SK-N-SH (cell line): ENCODE measurements at regions not wholly inside any gene's neighbourhood (a gene's known extent, or its start where the extent isn't known, plus 50 kb on each side); places are given as distances from the start of the nearest gene placed in this dataset.

Source experiments
- CTCF ChIA-PET: fragments of 300-600, 350-600 bp; formaldehyde crosslinking; extraction: SDS; loops from one replicate; lab custom pipeline; 2021; lab: Yijun Ruan, JAX
- POLR2A ChIA-PET: fragments of 350-600 bp; sonication (Branson Sonifier 250); formaldehyde crosslinking; extraction: SDS; loops from one replicate; lab custom pipeline; 2020; ENCODE audit warnings: antibody characterized with exemption, inconsistent platforms; lab: Yijun Ruan, JAX
- DNase-seq: peaks from one replicate; pipeline ENCODE4 v3.0.0; 2012
- H2AFZ ChIP-seq: fragments of 200-600 bp; sonication (generic); 2 replicates; pipeline ENCODE4 v1.8.1; 2016; ENCODE audit warnings: antibody characterized with exemption, mild to moderate bottlenecking, low read depth
- H3F3A ChIP-seq: fragments of 200-600 bp; sonication (generic); replicated peaks from 2 replicates; pipeline ENCODE3; 2016; ENCODE audit warnings: antibody characterized with exemption, mild to moderate bottlenecking; ENCODE audit not compliant: insufficient read depth
- H3K27ac ChIP-seq, 2 experiments: fragments of 200-500 bp in 1 of 2; fragments of 200-600 bp in 1 of 2; sonication (Bioruptor generic) in 1 of 2; sonication (generic), shearing (Covaris generic) in 1 of 2; 2 replicates each; pipeline versions ENCODE4 v1.5.1 to v1.6.1; 2014 to 2016; ENCODE audit warnings: low read depth in 2 of 2, inconsistent platforms in 1 of 2, low read length in 1 of 2, mild to moderate bottlenecking in 1 of 2, mixed read lengths in 1 of 2
- H3K27me3 ChIP-seq: fragments of 200-600 bp; sonication (generic), shearing (Covaris generic); 2 replicates; pipeline ENCODE4 v1.6.1; 2016; ENCODE audit warnings: mixed run types; ENCODE audit not compliant: insufficient read depth
- H3K36me3 ChIP-seq, 2 experiments: fragments of 200-500 bp in 1 of 2; fragments of 200-600 bp in 1 of 2; sonication (Bioruptor generic) in 1 of 2; sonication (generic) in 1 of 2; replicated peaks in 1 of 2; 2 replicates each; pipeline versions ENCODE3 to v1.5.1; 2014 to 2016; ENCODE audit warnings: low read length in 1 of 2, mild to moderate bottlenecking in 1 of 2; ENCODE audit not compliant: insufficient read depth in 2 of 2, control insufficient read depth in 1 of 2
- H3K4me1 ChIP-seq, 2 experiments: fragments of 200-500 bp in 1 of 2; fragments of 200-600 bp in 1 of 2; sonication (Bioruptor generic) in 1 of 2; sonication (generic), shearing (Covaris generic) in 1 of 2; 2 replicates each; pipeline versions ENCODE4 v1.5.1 to v1.6.1; 2014 to 2016; ENCODE audit warnings: low read depth in 1 of 2, low read length in 1 of 2, mixed run types in 1 of 2; ENCODE audit not compliant: insufficient read depth in 2 of 2, control insufficient read depth in 1 of 2
- H3K4me2 ChIP-seq: fragments of 200-600 bp; sonication (generic), shearing (Covaris generic); 2 replicates; pipeline ENCODE4 v1.6.1; 2017; ENCODE audit warnings: mixed run types
- H3K4me3 ChIP-seq, 2 experiments: fragments of 200-500 bp in 1 of 2; fragments of 200-600 bp in 1 of 2; sonication (Bioruptor generic) in 1 of 2; sonication (generic), shearing (Covaris generic) in 1 of 2; 2 replicates each; pipeline versions ENCODE4 v1.5.1 to v1.8.1; 2014 to 2016; ENCODE audit warnings: low read depth in 2 of 2, inconsistent platforms in 1 of 2, low read length in 1 of 2, mild to moderate bottlenecking in 1 of 2, mixed read lengths in 1 of 2, moderate library complexity in 1 of 2
- H3K79me2 ChIP-seq: fragments of 200-600 bp; sonication (generic); 2 replicates; pipeline ENCODE4 v1.8.1; 2017; ENCODE audit warnings: mild to moderate bottlenecking; ENCODE audit not compliant: insufficient read depth
- H3K9ac ChIP-seq: fragments of 200-600 bp; sonication (generic); 2 replicates; pipeline ENCODE4 v1.6.1; 2017; ENCODE audit warnings: mixed run types
- H3K9me2 ChIP-seq: fragments of 200-600 bp; sonication (generic); 2 replicates; pipeline ENCODE4 v1.6.1; 2017; ENCODE audit warnings: mixed run types
- H3K9me3 ChIP-seq: fragments of 200-600 bp; sonication (generic); 2 replicates; pipeline ENCODE4 v1.6.1; 2017; ENCODE audit warnings: mixed run types, mild to moderate bottlenecking, moderate library complexity
- H4K20me1 ChIP-seq: fragments of 200-600 bp; sonication (generic); 2 replicates; pipeline ENCODE4 v1.6.1; 2017; ENCODE audit warnings: mild to moderate bottlenecking, mixed run types; ENCODE audit not compliant: insufficient read depth
- ELF1 ChIP-seq: IDR thresholded peaks from 2 replicates; pipeline ENCODE4 v1.4.0; 2012
- EZH2phosphoT487 ChIP-seq: fragments of 200-600 bp; sonication (generic); IDR thresholded peaks from 2 replicates; pipeline ENCODE4 v1.6.1; 2017; ENCODE audit warnings: low read depth, mixed run types, mild to moderate bottlenecking, antibody characterized with exemption, moderate library complexity, borderline replicate concordance
- FOSL2 ChIP-seq: IDR thresholded peaks from 2 replicates; pipeline ENCODE4 v1.4.0; 2012; ENCODE audit warnings: low read depth, mild to moderate bottlenecking, moderate library complexity, borderline replicate concordance
- FOXJ3 ChIP-seq: sonication (generic); formaldehyde crosslinking; IDR thresholded peaks from 2 replicates; pipeline ENCODE4 v1.5.1; 2020; ENCODE audit warnings: mild to moderate bottlenecking, missing genetic modification reagents
- FOXM1 ChIP-seq: IDR thresholded peaks from 2 replicates; pipeline ENCODE4 v1.4.0; 2012; ENCODE audit warnings: low read depth, mild to moderate bottlenecking
- GATA2 ChIP-seq: sonication (generic); formaldehyde crosslinking; IDR thresholded peaks from 2 replicates; pipeline ENCODE4 v1.5.0; 2020; ENCODE audit warnings: mild to moderate bottlenecking, missing genetic modification reagents
- IRF3 ChIP-seq: fragments of 150-350 bp; IDR thresholded peaks from 2 replicates; pipeline ENCODE4 v1.6.1; 2016; ENCODE audit warnings: mild to moderate bottlenecking, low read depth, low read length
- NFIC ChIP-seq: IDR thresholded peaks from 2 replicates; pipeline ENCODE4 v1.4.0; 2012; ENCODE audit warnings: borderline replicate concordance
- RAD21 ChIP-seq: IDR thresholded peaks from 2 replicates; pipeline ENCODE4 v1.6.1; 2012; ENCODE audit warnings: mild to moderate bottlenecking, low read length
- RFX5 ChIP-seq: IDR thresholded peaks from 2 replicates; pipeline ENCODE4 v1.6.1; 2012; ENCODE audit warnings: mild to moderate bottlenecking, improper control_type of control experiment, low read length
- RXRA ChIP-seq: IDR thresholded peaks from 2 replicates; pipeline ENCODE4 v1.4.0; 2012; ENCODE audit warnings: low read depth, mild to moderate bottlenecking, borderline replicate concordance
- SIN3A ChIP-seq: IDR thresholded peaks from 2 replicates; pipeline ENCODE4 v1.6.1; 2012; ENCODE audit warnings: low read depth, mild to moderate bottlenecking, low read length, moderate library complexity, borderline replicate concordance
- TCF12 ChIP-seq: IDR thresholded peaks from 2 replicates; pipeline ENCODE4 v1.4.0; 2012
- TEAD4 ChIP-seq: IDR thresholded peaks from 2 replicates; pipeline ENCODE4 v1.4.0; 2012; ENCODE audit warnings: mild to moderate bottlenecking, borderline replicate concordance; ENCODE audit not compliant: insufficient read depth
- YY1 ChIP-seq: IDR thresholded peaks from 2 replicates; pipeline ENCODE4 v1.4.0; 2012; ENCODE audit warnings: low read depth, mild to moderate bottlenecking
- WGBS: methylation state at CpG from one replicate; pipeline ENCODE4 v1.1.6; 2017; ENCODE audit warnings: low lambda C conversion rate; 5-methylcytosine and 5-hydroxymethylcytosine counted together
- TF ChIP-seq, protein P1 (sequence below): IDR thresholded peaks from 2 replicates; pipeline ENCODE4 v1.4.0; 2012; ENCODE audit warnings: low read depth, borderline replicate concordance
- TF ChIP-seq, protein P2 (sequence below): IDR thresholded peaks from 2 replicates; pipeline ENCODE4 v1.6.1; 2012; ENCODE audit warnings: mild to moderate bottlenecking, low read depth, low read length, moderate library complexity
- TF ChIP-seq, protein P3 (sequence below): IDR thresholded peaks from 2 replicates; pipeline ENCODE4; 2012

DNA sequence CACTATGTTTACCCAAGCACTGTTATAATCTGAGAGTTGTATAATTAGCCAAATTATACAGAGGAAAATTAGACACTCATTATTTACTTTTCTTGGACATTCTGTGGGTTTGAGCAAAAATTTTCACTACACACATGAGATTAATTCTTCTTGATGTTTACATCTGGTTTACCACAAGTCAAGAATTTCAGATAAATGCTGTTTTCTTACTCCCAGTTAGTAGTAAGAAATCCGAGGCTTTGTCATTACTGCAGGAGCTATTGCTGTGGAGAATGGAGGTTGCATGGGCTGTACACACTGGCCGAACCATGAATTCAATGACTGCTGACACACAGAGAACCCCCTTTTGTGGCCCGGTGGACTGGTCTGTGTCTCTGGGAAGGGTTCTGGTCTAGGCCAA lies 207.7 kb upstream of the CFAP20DC start:
- Histone ChIP-seq H2AFZ (no peak overlapping the region), H4K20me1 (no peaks in the 10 kb centered on the region), H3K9ac (no peak overlapping the region), H3K27ac (no peak overlapping the region)
- 48% methylated on average over 3 of the region's 3 CpGs for WGBS
- CTCF ChIA-PET, result interaction anchor here (0.6 to 0.9 kb wide), 2 partner anchors 9 to 11 kb away, joined by 3 read pairs; no protein-coding TSS in a partner anchor
- TF ChIP-seq IRF3 (no peak), ELF1 (no peak), TCF12 (no peak), RXRA (no peak), TEAD4 (no peak)
- TF ChIP-seq, protein P1, sequence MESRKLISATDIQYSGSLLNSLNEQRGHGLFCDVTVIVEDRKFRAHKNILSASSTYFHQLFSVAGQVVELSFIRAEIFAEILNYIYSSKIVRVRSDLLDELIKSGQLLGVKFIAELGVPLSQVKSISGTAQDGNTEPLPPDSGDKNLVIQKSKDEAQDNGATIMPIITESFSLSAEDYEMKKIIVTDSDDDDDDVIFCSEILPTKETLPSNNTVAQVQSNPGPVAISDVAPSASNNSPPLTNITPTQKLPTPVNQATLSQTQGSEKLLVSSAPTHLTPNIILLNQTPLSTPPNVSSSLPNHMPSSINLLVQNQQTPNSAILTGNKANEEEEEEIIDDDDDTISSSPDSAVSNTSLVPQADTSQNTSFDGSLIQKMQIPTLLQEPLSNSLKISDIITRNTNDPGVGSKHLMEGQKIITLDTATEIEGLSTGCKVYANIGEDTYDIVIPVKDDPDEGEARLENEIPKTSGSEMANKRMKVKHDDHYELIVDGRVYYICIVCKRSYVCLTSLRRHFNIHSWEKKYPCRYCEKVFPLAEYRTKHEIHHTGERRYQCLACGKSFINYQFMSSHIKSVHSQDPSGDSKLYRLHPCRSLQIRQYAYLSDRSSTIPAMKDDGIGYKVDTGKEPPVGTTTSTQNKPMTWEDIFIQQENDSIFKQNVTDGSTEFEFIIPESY, result no peak
- TF ChIP-seq, protein P2, sequence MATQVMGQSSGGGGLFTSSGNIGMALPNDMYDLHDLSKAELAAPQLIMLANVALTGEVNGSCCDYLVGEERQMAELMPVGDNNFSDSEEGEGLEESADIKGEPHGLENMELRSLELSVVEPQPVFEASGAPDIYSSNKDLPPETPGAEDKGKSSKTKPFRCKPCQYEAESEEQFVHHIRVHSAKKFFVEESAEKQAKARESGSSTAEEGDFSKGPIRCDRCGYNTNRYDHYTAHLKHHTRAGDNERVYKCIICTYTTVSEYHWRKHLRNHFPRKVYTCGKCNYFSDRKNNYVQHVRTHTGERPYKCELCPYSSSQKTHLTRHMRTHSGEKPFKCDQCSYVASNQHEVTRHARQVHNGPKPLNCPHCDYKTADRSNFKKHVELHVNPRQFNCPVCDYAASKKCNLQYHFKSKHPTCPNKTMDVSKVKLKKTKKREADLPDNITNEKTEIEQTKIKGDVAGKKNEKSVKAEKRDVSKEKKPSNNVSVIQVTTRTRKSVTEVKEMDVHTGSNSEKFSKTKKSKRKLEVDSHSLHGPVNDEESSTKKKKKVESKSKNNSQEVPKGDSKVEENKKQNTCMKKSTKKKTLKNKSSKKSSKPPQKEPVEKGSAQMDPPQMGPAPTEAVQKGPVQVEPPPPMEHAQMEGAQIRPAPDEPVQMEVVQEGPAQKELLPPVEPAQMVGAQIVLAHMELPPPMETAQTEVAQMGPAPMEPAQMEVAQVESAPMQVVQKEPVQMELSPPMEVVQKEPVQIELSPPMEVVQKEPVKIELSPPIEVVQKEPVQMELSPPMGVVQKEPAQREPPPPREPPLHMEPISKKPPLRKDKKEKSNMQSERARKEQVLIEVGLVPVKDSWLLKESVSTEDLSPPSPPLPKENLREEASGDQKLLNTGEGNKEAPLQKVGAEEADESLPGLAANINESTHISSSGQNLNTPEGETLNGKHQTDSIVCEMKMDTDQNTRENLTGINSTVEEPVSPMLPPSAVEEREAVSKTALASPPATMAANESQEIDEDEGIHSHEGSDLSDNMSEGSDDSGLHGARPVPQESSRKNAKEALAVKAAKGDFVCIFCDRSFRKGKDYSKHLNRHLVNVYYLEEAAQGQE, result no peak
- TF ChIP-seq, all 33 proteins: peak for 0
- H3K9me2 ChIP-seq, result no peaks in the 10 kb centered on the region
- H3F3A ChIP-seq, result no peaks in the 10 kb centered on the region
- no peak for DNase-seq
- no peak overlapping the region for H3K4me3 ChIP-seq
- H3K9me3 ChIP-seq, result no peaks in the 10 kb centered on the region
- no peaks in the 10 kb centered on the region for H3K36me3 ChIP-seq
- POLR2A ChIA-PET, result no interaction called here
- H3K4me1 ChIP-seq, result no peaks in the 10 kb centered on the region
- H3K27me3 ChIP-seq, result no peaks in the 10 kb centered on the region
- H3K4me2 ChIP-seq, result no peak overlapping the region
- no peaks in the 10 kb centered on the region for H3K79me2 ChIP-seq

- Histone ChIP-seq H2AFZ (no peak overlapping the region), H4K20me1 (no peaks in the 10 kb centered on the region), H3K27me3 (no peaks in the 10 kb centered on the region), H3K9me3 (no peaks in the 10 kb centered on the region), H3K79me2 (no peaks in the 10 kb centered on the region), H3F3A (no peaks in the 10 kb centered on the region), H3K9ac (no peak overlapping the region), H3K27ac (no peak overlapping the region), H3K36me3 (no peaks in the 10 kb centered on the region), H3K4me2 (no peak overlapping the region), H3K4me1 (no peaks in the 10 kb centered on the region), H3K9me2 (no peaks in the 10 kb centered on the region), H3K4me3 (no peak overlapping the region)
- 100% methylated on average over 1 of the region's 1 CpG for WGBS
- CTCF ChIA-PET, result no interaction called here
- POLR2A ChIA-PET, result no interaction called here
- no peak for DNase-seq
- TF ChIP-seq RFX5, result no peak
- TF ChIP-seq YY1, result no peak
- no peak for TF ChIP-seq FOSL2
- no peak for TF ChIP-seq FOXJ3 (CRISPR knock-in tag)
- TF ChIP-seq SIN3A, result no peak
- no peak for TF ChIP-seq FOXM1
- TF ChIP-seq RAD21, result no peak
- TF ChIP-seq EZH2phosphoT487, result no peak
- TF ChIP-seq NFIC, result no peak
- TF ChIP-seq GATA2, result no peak
- no peak for TF ChIP-seq TCF12
- no peak for TF ChIP-seq ELF1
- TF ChIP-seq, protein P3, sequence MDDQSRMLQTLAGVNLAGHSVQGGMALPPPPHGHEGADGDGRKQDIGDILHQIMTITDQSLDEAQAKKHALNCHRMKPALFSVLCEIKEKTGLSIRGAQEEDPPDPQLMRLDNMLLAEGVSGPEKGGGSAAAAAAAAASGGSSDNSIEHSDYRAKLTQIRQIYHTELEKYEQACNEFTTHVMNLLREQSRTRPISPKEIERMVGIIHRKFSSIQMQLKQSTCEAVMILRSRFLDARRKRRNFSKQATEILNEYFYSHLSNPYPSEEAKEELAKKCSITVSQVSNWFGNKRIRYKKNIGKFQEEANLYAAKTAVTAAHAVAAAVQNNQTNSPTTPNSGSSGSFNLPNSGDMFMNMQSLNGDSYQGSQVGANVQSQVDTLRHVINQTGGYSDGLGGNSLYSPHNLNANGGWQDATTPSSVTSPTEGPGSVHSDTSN, result no peak
Observed at GRCh38 chr3:59256230-59256629, 206.4 kb upstream of the CFAP20DC start.
